ENCODE measurements at regions not wholly inside any gene's neighbourhood (a gene's known extent, or its start where the extent isn't known, plus 50 kb on each side); places are given as distances from the start of the nearest gene placed in this dataset.

GRCh38 chr1:163528710-163529348, 207.1 kb downstream of the NUF2 start:
- Histone ChIP-seq H3K4me1 (peaks cover 0 to 7% (median 3%) of the 10 kb centered on the region in 10 experiments; a peak in 8 of 20 replicates), H3K27ac (no peak overlapping the region), H4K20me1 (no peaks in the 10 kb centered on the region), H3K27me3 (no peaks in the 10 kb centered on the region), H3K4me2 (no peak overlapping the region), H3K4me3 (no peak overlapping the region), H3K9ac (no peak overlapping the region), H3K9me3 (replicated peaks in 1 of 11) (0 out of 22 replicates have a peak, but pooled peaks cover 0 to 4% (median 0%) of the 10 kb centered on the region in 11 experiments), H3K36me3 (no peaks in the 10 kb centered on the region)
- no peak for TF ChIP-seq Cebpa-rat (IDR thresholded peaks at IDR 0.05)

GRCh38 chr1:163531345-163531744, 209.6 kb downstream of the NUF2 start:
- Histone ChIP-seq H3K36me3 (no peaks in the 10 kb centered on the region), H3K27ac (no peak overlapping the region), H4K20me1 (no peaks in the 10 kb centered on the region), H3K4me3 (no peak overlapping the region), H3K9me3 (replicated peaks in 1 of 11) (0 out of 22 replicates have a peak, but pooled peaks cover 0 to 4% (median 0%) of the 10 kb centered on the region in 11 experiments), H3K4me1 (peaks cover 0 to 8% (median 6%) of the 10 kb centered on the region in 10 experiments; a peak in 13 of 20 replicates), H3K4me2 (peak overlapping the region in 4 of 11 experiments; percentile 15 to 41 (median 31); a peak in 3 of 22 replicates), H3K27me3 (no peaks in the 10 kb centered on the region), H3K9ac (peak overlapping the region in 1 of 11 experiments; percentile 36; a peak in 1 of 22 replicates)
- TF ChIP-seq Cebpa-rat (IDR thresholded peaks at IDR 0.05), result no peak

GRCh38 chr1:163535401-163535800, 213.6 kb downstream of the NUF2 start:
- TF ChIP-seq Cebpa-rat (IDR thresholded peaks at IDR 0.05), result no peak
- Histone ChIP-seq H3K9me3 (replicated peaks in 1 of 11) (no peaks in the 10 kb centered on the region), H3K9ac (no peak overlapping the region), H3K27ac (peak overlapping the region in 2 of 11 experiments; percentile 20 to 62; a peak in 2 of 22 replicates), H3K4me2 (no peak overlapping the region), H3K27me3 (no peaks in the 10 kb centered on the region), H3K36me3 (no peaks in the 10 kb centered on the region), H3K4me3 (no peak overlapping the region), H3K4me1 (peaks cover 0 to 12% (median 6%) of the 10 kb centered on the region in 10 experiments; a peak in 13 of 20 replicates), H4K20me1 (no peaks in the 10 kb centered on the region)

- Histone ChIP-seq H3K9me3 (replicated peaks in 1 of 11) (no peaks in the 10 kb centered on the region), H3K4me2 (0 out of 22 replicates have a peak overlapping the region, but pooled peaks of 2 of the 11 experiments have one; percentile 3 to 6), H3K4me3 (no peak overlapping the region), H3K36me3 (no peaks in the 10 kb centered on the region), H3K9ac (no peak overlapping the region), H3K4me1 (peaks cover 0 to 12% (median 6%) of the 10 kb centered on the region in 10 experiments; a peak in 13 of 20 replicates), H3K27me3 (no peaks in the 10 kb centered on the region), H4K20me1 (no peaks in the 10 kb centered on the region), H3K27ac (peak overlapping the region in 2 of 11 experiments; percentile 20 to 62; a peak in 2 of 22 replicates)
- TF ChIP-seq Cebpa-rat (IDR thresholded peaks at IDR 0.05), result no peak
These were observed 214.1 kb downstream of the NUF2 start for GRCh38 chr1:163535807-163536206.

- no peaks in the 10 kb centered on the region for H3K9me3 ChIP-seq (replicated peaks in 1 of 11)
- H3K4me1 ChIP-seq, result peaks cover 0 to 12% (median 0%) of the 10 kb centered on the region in 10 experiments; a peak in 5 of 20 replicates
- no peak overlapping the region for H3K27ac ChIP-seq
- H3K4me2 ChIP-seq, result no peak overlapping the region
- H4K20me1 ChIP-seq, result no peaks in the 10 kb centered on the region
- H3K36me3 ChIP-seq, result no peaks in the 10 kb centered on the region
- no peak overlapping the region for H3K9ac ChIP-seq
- H3K4me3 ChIP-seq, result no peak overlapping the region
- H3K27me3 ChIP-seq, result no peaks in the 10 kb centered on the region
- TF ChIP-seq Cebpa-rat (IDR thresholded peaks at IDR 0.05), result 0 out of 22 replicates have a peak, but pooled peaks of 1 of the 11 experiments have one; percentile 9
These were observed 216.1 kb downstream of the NUF2 start for GRCh38 chr1:163537809-163538208.

GRCh38 chr1:163538667-163539066, 216.9 kb downstream of the NUF2 start:
- TF ChIP-seq Cebpa-rat (IDR thresholded peaks at IDR 0.05), result no peak
- no peak overlapping the region for H3K4me3 ChIP-seq
- no peak overlapping the region for H3K9ac ChIP-seq

GRCh38 chr1:163540727-163541126, 219.0 kb downstream of the NUF2 start:
- H3K4me1 ChIP-seq, result peaks cover 0 to 9% (median 0%) of the 10 kb centered on the region in 10 experiments; a peak in 5 of 20 replicates
- no peaks in the 10 kb centered on the region for H3K36me3 ChIP-seq
- no peaks in the 10 kb centered on the region for H3K27me3 ChIP-seq
- no peak overlapping the region for H3K9ac ChIP-seq
- H3K4me3 ChIP-seq, result no peak overlapping the region
- no peak overlapping the region for H3K4me2 ChIP-seq
- H3K27ac ChIP-seq, result no peak overlapping the region
- no peaks in the 10 kb centered on the region for H3K9me3 ChIP-seq (replicated peaks in 1 of 11)
- no peak for TF ChIP-seq Cebpa-rat (IDR thresholded peaks at IDR 0.05)
- H4K20me1 ChIP-seq, result no peaks in the 10 kb centered on the region

More at GRCh38 chr1:163538667-163539066, 216.9 kb downstream of the NUF2 start:
- H3K9me3 ChIP-seq (replicated peaks in 1 of 11), result no peaks in the 10 kb centered on the region
- no peak overlapping the region for H3K27ac ChIP-seq
- no peaks in the 10 kb centered on the region for H3K36me3 ChIP-seq
- no peaks in the 10 kb centered on the region for H3K27me3 ChIP-seq
- no peaks in the 10 kb centered on the region for H4K20me1 ChIP-seq
- peaks cover 0 to 12% (median 0%) of the 10 kb centered on the region in 10 experiments; a peak in 5 of 20 replicates for H3K4me1 ChIP-seq
- H3K4me2 ChIP-seq, result no peak overlapping the region

- Histone ChIP-seq H3K27me3 (no peaks in the 10 kb centered on the region), H3K9me3 (replicated peaks in 1 of 11) (0 out of 22 replicates have a peak, but pooled peaks cover 0 to 3% (median 0%) of the 10 kb centered on the region in 11 experiments), H4K20me1 (no peaks in the 10 kb centered on the region), H3K4me1 (no peaks in the 10 kb centered on the region), H3K9ac (no peak overlapping the region), H3K27ac (no peak overlapping the region), H3K36me3 (no peaks in the 10 kb centered on the region), H3K4me3 (no peak overlapping the region), H3K4me2 (no peak overlapping the region)
- TF ChIP-seq Cebpa-rat (IDR thresholded peaks at IDR 0.05), result no peak
These were observed 222.7 kb downstream of the NUF2 start for GRCh38 chr1:163544441-163544840.

GRCh38 chr1:163558162-163558561, 236.4 kb downstream of the NUF2 start:
- no peak for TF ChIP-seq Cebpa-rat (IDR thresholded peaks at IDR 0.05)
- Histone ChIP-seq H3K4me1 (no peaks in the 10 kb centered on the region), H3K4me3 (no peak overlapping the region), H3K9ac (no peak overlapping the region), H3K4me2 (no peak overlapping the region), H3K9me3 (replicated peaks in 1 of 11) (no peaks in the 10 kb centered on the region), H3K27ac (no peak overlapping the region), H4K20me1 (no peaks in the 10 kb centered on the region), H3K27me3 (no peaks in the 10 kb centered on the region), H3K36me3 (no peaks in the 10 kb centered on the region)
